ENCODE measurements at regions not wholly inside any gene's neighbourhood (a gene's known extent, or its start where the extent isn't known, plus 50 kb on each side); places are given as distances from the start of the nearest gene placed in this dataset.
"Not testable (repeated sequence)": the region's sequence is repeated elsewhere in the genome, so short reads cannot be mapped to it uniquely, and the experiment has no call there.

- no peak for DNase-seq
Observed at GRCh38 chr9:29203244-29203930, 1630.1 kb upstream of the C9orf72 start.

GRCh38 chr9:29208670-29209069 is 1635.4 kb upstream of the C9orf72 start:
- DNase-seq: no peak

- no peak for DNase-seq
Observed at GRCh38 chr9:29209748-29210291, 1636.5 kb upstream of the C9orf72 start.

GRCh38 chr9:29211003-29211579 is 1637.8 kb upstream of the C9orf72 start:
- no peak for DNase-seq

- peak; percentile 17 for DNase-seq
Observed at GRCh38 chr9:29211580-29212396, 1638.5 kb upstream of the C9orf72 start.

GRCh38 chr9:29212397-29213387 is 1639.4 kb upstream of the C9orf72 start:
- DNase-seq: no peak

GRCh38 chr9:29213417-29214153 is 1640.3 kb upstream of the C9orf72 start, which contains the start of gene LINGO2:
LINGO2 (minus strand) TSS chr9:29213601.
- no peak for DNase-seq

- no peak for DNase-seq
Observed at GRCh38 chr9:29214154-29214689, 1640.9 kb upstream of the C9orf72 start.

- DNase-seq: no peak
Observed at GRCh38 chr9:29214690-29215253, 1641.5 kb upstream of the C9orf72 start.

GRCh38 chr9:29217966-29218365 is 1644.7 kb upstream of the C9orf72 start:
- DNase-seq: no peak

GRCh38 chr9:29220596-29221251 is 1647.4 kb upstream of the C9orf72 start:
- DNase-seq: no peak

- no peak for DNase-seq
Observed at GRCh38 chr9:29228558-29228957, 1655.3 kb upstream of the C9orf72 start.

GRCh38 chr9:29230931-29231330 is 1657.7 kb upstream of the C9orf72 start:
- DNase-seq: no peak

GRCh38 chr9:29233193-29233592 is 1659.9 kb upstream of the C9orf72 start:
- DNase-seq: no peak

- no peak for DNase-seq
Observed at GRCh38 chr9:29241320-29241719, 1668.0 kb upstream of the C9orf72 start.

- DNase-seq: no peak
Observed at GRCh38 chr9:29245351-29245750, 1672.1 kb upstream of the C9orf72 start.

- not testable (repeated sequence) for DNase-seq
Observed at GRCh38 chr9:29270400-29270799, 1697.1 kb upstream of the C9orf72 start.

- DNase-seq: no peak
Observed at GRCh38 chr9:29282121-29282520, 1708.8 kb upstream of the C9orf72 start.

- DNase-seq: no peak
Observed at GRCh38 chr9:29285818-29286217, 1712.5 kb upstream of the C9orf72 start.

GRCh38 chr9:29289365-29289764 is 1716.1 kb upstream of the C9orf72 start:
- DNase-seq: no peak
